CD4-positive, alpha-beta T cell treated with Interleukin-6 for 4 hours (primary cell): ENCODE measurements at regions not wholly inside any gene's neighbourhood (a gene's known extent, or its start where the extent isn't known, plus 50 kb on each side); places are given as distances from the start of the nearest gene placed in this dataset.
"Not testable (repeated sequence)": the region's sequence is repeated elsewhere in the genome, so short reads cannot be mapped to it uniquely, and the experiment has no call there.

ENCODE experiments used
- DNase-seq: peaks from one replicate; pipeline ENCODE4 v3.0.0-alpha.2; 2020; ENCODE audit warnings: mixed read lengths

GRCh38 chr10:95137990-95138625 is 55.9 kb upstream of the ACSM6 start:
- not testable (repeated sequence) for DNase-seq

GRCh38 chr10:95134490-95134889 is 59.5 kb upstream of the ACSM6 start:
- DNase-seq, result no peak

GRCh38 chr10:95133997-95134396 is 60.0 kb upstream of the ACSM6 start:
- no peak for DNase-seq

GRCh38 chr10:95133016-95133752 is 60.9 kb upstream of the ACSM6 start:
- peak; percentile 56 for DNase-seq

GRCh38 chr10:95130429-95130828 is 61.1 kb upstream of the CYP2C8 start:
- DNase-seq, result not testable (repeated sequence)

- no peak for DNase-seq
Observed at GRCh38 chr10:95125582-95125981, 56.3 kb upstream of the CYP2C8 start.

GRCh38 chr10:95122736-95123135 is 53.4 kb upstream of the CYP2C8 start:
- no peak for DNase-seq

- DNase-seq, result no peak
Observed at GRCh38 chr10:95121904-95122303, 52.6 kb upstream of the CYP2C8 start.
